ENCODE measurements at regions not wholly inside any gene's neighbourhood (a gene's known extent, or its start where the extent isn't known, plus 50 kb on each side); places are given as distances from the start of the nearest gene placed in this dataset.

- no peak for TF ChIP-seq CTCF (optimal IDR thresholded peaks at IDR 0.05 in 1 of 3, IDR thresholded peaks at IDR 0.05 in 1 of 3, conservative IDR thresholded peaks at IDR 0.05 in 1 of 3; ENCODE audit: extremely low read depth in 1 of 3, insufficient read depth in 2 of 3, low read length in 3 of 3)
- TF ChIP-seq EZH2 (IDR thresholded peaks at IDR 0.05; ENCODE audit: low read length) = no peak
These were observed 73.6 kb upstream of the NEBL start for GRCh38 chr10:20970708-20971107.

All from keratinocyte (primary cell).